Thyroid gland (tissue), 4 donors: ENCODE measurements at regions not wholly inside any gene's neighbourhood (a gene's known extent, or its start where the extent isn't known, plus 50 kb on each side); places are given as distances from the start of the nearest gene placed in this dataset.

Experiments used
- CTCF ChIP-seq, 6 experiments: fragments of 200-600 bp in 3 of 6; fragments of 450-650 bp in 3 of 6; sonication (generic) in 3 of 6; IDR thresholded peaks; one replicate each; pipeline ENCODE4 v1.5.1; 2016 to 2019; ENCODE audit warnings: antibody characterized with exemption in 6 of 6, mild to moderate bottlenecking in 2 of 6, inconsistent platforms in 1 of 6, moderate library complexity in 1 of 6
- POLR2A ChIP-seq, 2 donors: fragments of 450-650 bp; IDR thresholded peaks; one replicate each; pipeline ENCODE4 v1.6.1; 2017; ENCODE audit warnings: antibody characterized with exemption in 2 of 2, mild to moderate bottlenecking in 2 of 2, moderate library complexity in 1 of 2

- TF ChIP-seq CTCF (IDR thresholded peaks at IDR 0.05), result no peak
- no peak for TF ChIP-seq POLR2A (IDR thresholded peaks at IDR 0.05)
Observed at GRCh38 chr15:91422797-91423196, 322.7 kb downstream of the SV2B start.
